Neural progenitor cell (in vitro differentiated cells): ENCODE measurements at regions not wholly inside any gene's neighbourhood (a gene's known extent, or its start where the extent isn't known, plus 50 kb on each side); places are given as distances from the start of the nearest gene placed in this dataset.

ENCODE experiments used
- DNase-seq: peaks from one replicate; pipeline ENCODE4 v3.0.0-alpha.2; 2016; ENCODE audit warnings: low spot score
- H2AFZ ChIP-seq: fragments of 200-600 bp; sonication (generic); replicated peaks from 2 replicates; pipeline ENCODE4 v1.6.1; 2016; ENCODE audit warnings: antibody characterized with exemption
- H3F3A ChIP-seq: fragments of 200-600 bp; sonication (generic); 2 replicates; pipeline ENCODE4 v1.6.1; 2016; ENCODE audit warnings: antibody characterized with exemption, low read depth
- H3K27ac ChIP-seq: fragments of 200-600 bp; sonication (generic); 2 replicates; pipeline ENCODE4 v1.5.1; 2016; ENCODE audit warnings: mild to moderate bottlenecking
- H3K27me3 ChIP-seq: fragments of 200-600 bp; sonication (generic); 2 replicates; pipeline ENCODE4 v1.6.1; 2016; ENCODE audit warnings: mild to moderate bottlenecking, moderate library complexity
- H3K36me3 ChIP-seq: fragments of 200-600 bp; sonication (generic); 2 replicates; pipeline ENCODE4 v1.5.1; 2016
- H3K4me1 ChIP-seq: fragments of 200-600 bp; sonication (generic); 2 replicates; pipeline ENCODE4 v1.6.1; 2016; ENCODE audit warnings: mixed run types
- H3K4me2 ChIP-seq: fragments of 200-600 bp; sonication (generic); 2 replicates; pipeline ENCODE4 v1.6.1; 2016
- H3K4me3 ChIP-seq: fragments of 200-600 bp; sonication (generic); 2 replicates; pipeline ENCODE4 v1.5.1; 2016
- H3K79me2 ChIP-seq: fragments of 200-600 bp; sonication (generic); 2 replicates; pipeline ENCODE4 v1.6.1; 2016; ENCODE audit warnings: low read depth
- H3K9ac ChIP-seq: fragments of 200-600 bp; sonication (generic); 2 replicates; pipeline ENCODE4 v1.6.1; 2016
- H3K9me3 ChIP-seq: fragments of 200-600 bp; sonication (generic); 2 replicates; pipeline ENCODE4 v1.5.1; 2016; ENCODE audit warnings: low read depth
- H4K20me1 ChIP-seq: fragments of 200-600 bp; sonication (generic); 2 replicates; pipeline ENCODE4 v1.6.1; 2016; ENCODE audit warnings: low read depth
- H3K27ac Mint-ChIP-seq: 3 replicates; pipeline ENCODE4 v1.8.0; 2021; ENCODE audit warnings: mixed read lengths
- H3K27me3 Mint-ChIP-seq: 2 replicates; pipeline ENCODE4 v1.8.0; 2022; ENCODE audit warnings: low read depth, mild to moderate bottlenecking, inconsistent platforms, moderate library complexity, mixed read lengths; ENCODE audit not compliant: insufficient read depth
- H3K36me3 Mint-ChIP-seq: 3 replicates; pipeline ENCODE4 v1.8.0; 2021; ENCODE audit warnings: mixed read lengths
- H3K4me1 Mint-ChIP-seq: 3 replicates; pipeline ENCODE4 v1.8.0; 2021; ENCODE audit warnings: mixed read lengths
- H3K4me3 Mint-ChIP-seq: 3 replicates; pipeline ENCODE4 v1.8.0; 2021; ENCODE audit warnings: mild to moderate bottlenecking, moderate library complexity, mixed read lengths
- H3K9me3 Mint-ChIP-seq: 3 replicates; pipeline ENCODE4 v1.8.0; 2020; ENCODE audit warnings: mixed read lengths
- CTCF ChIP-seq: fragments of 200-600 bp; sonication (generic); IDR thresholded peaks from 2 replicates; pipeline ENCODE4 v1.5.1; 2017; ENCODE audit warnings: antibody characterized with exemption, mild to moderate bottlenecking
- EZH2 ChIP-seq: fragments of 200-600 bp; sonication (generic); IDR thresholded peaks from 2 replicates; pipeline ENCODE4 v1.6.1; 2017; ENCODE audit warnings: antibody characterized with exemption, mild to moderate bottlenecking, moderate library complexity
- EZH2phosphoT487 ChIP-seq: fragments of 200-600 bp; sonication (generic); IDR thresholded peaks from 2 replicates; pipeline ENCODE4 v1.6.1; 2017; ENCODE audit warnings: antibody characterized with exemption

DNA sequence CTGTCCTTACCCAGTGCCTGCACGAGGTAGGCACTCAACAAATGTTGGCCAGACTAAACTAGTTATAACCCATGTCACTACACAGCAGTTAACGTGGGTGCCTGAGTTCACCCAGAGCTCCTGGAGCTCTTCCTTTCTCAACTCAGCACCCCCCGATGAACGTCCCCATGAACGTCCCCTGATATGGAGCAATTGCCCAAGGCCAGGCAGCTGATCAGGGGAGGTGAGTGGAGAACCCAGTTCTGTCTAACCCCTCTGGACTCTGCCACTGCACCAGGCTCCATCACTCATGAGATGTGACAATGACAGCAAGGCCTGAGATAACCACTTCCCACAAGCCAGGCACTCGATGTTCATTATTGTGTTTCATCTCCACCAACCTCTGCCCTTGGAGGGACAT is 199.0 kb downstream of the BCL11B start:
- Mint-ChIP-seq H3K27ac (no peak overlapping the region), H3K36me3 (no peaks in the 10 kb centered on the region), H3K4me3 (no peak overlapping the region), H3K9me3 (peaks cover 5% of the 10 kb centered on the region), H3K27me3 (peaks cover 6% of the 10 kb centered on the region), H3K4me1 (no peaks in the 10 kb centered on the region)
- H3K4me2 ChIP-seq, result no peak overlapping the region
- H3K4me3 ChIP-seq, result no peak overlapping the region
- H2AFZ ChIP-seq, result no peak overlapping the region
- no peaks in the 10 kb centered on the region for H3K79me2 ChIP-seq
- H3F3A ChIP-seq, result no peaks in the 10 kb centered on the region
- H4K20me1 ChIP-seq, result no peaks in the 10 kb centered on the region
- no peaks in the 10 kb centered on the region for H3K36me3 ChIP-seq
- no peak overlapping the region for H3K9ac ChIP-seq
- no peak for TF ChIP-seq EZH2phosphoT487
- no peak for TF ChIP-seq EZH2
- TF ChIP-seq CTCF, result no peak
- H3K27me3 ChIP-seq, result no peaks in the 10 kb centered on the region
- no peaks in the 10 kb centered on the region for H3K4me1 ChIP-seq
- no peak overlapping the region for H3K27ac ChIP-seq
- no peaks in the 10 kb centered on the region for H3K9me3 ChIP-seq
- DNase-seq, result no peak

DNA sequence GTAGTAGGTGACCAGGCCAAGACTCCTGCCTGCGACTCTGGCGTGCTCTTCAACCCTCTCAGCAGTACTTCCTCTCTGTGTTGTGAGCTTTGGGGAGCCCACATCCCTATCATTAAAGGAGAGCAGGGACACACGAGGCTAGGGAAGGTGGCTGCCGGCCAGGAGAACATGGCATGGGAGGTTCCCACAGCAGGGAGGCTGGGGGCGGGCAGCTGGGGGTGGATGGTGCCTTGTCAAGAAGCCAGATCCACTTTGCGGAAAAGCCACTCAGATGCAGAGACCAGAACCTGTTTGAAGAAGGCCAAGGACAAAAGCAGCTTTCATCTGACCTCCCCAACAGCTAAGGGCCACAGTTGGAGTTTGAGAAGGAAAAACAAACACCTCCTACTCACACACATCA is 198.6 kb downstream of the BCL11B start:
- Histone ChIP-seq H3K36me3 (no peaks in the 10 kb centered on the region), H3K9ac (no peak overlapping the region), H3K79me2 (no peaks in the 10 kb centered on the region), H2AFZ (no peak overlapping the region), H3K9me3 (no peaks in the 10 kb centered on the region), H3K4me2 (no peak overlapping the region), H3F3A (no peaks in the 10 kb centered on the region), H3K27ac (no peak overlapping the region), H3K4me1 (no peaks in the 10 kb centered on the region), H3K27me3 (no peaks in the 10 kb centered on the region), H4K20me1 (no peaks in the 10 kb centered on the region), H3K4me3 (no peak overlapping the region)
- TF ChIP-seq EZH2phosphoT487, result no peak
- no peak for TF ChIP-seq CTCF
- no peak for TF ChIP-seq EZH2
- Mint-ChIP-seq H3K36me3 (no peaks in the 10 kb centered on the region), H3K27me3 (peaks cover 6% of the 10 kb centered on the region), H3K4me1 (no peaks in the 10 kb centered on the region), H3K9me3 (peaks cover 5% of the 10 kb centered on the region), H3K4me3 (no peak overlapping the region), H3K27ac (no peak overlapping the region)
- DNase-seq, result no peak

- Histone ChIP-seq H3K36me3 (no peaks in the 10 kb centered on the region), H3K9me3 (no peaks in the 10 kb centered on the region), H3K4me2 (no peak overlapping the region), H3K27me3 (no peaks in the 10 kb centered on the region), H3F3A (no peaks in the 10 kb centered on the region), H2AFZ (no peak overlapping the region), H3K9ac (no peak overlapping the region), H3K4me1 (no peaks in the 10 kb centered on the region), H3K79me2 (no peaks in the 10 kb centered on the region), H4K20me1 (no peaks in the 10 kb centered on the region), H3K27ac (no peak overlapping the region), H3K4me3 (no peak overlapping the region)
- Mint-ChIP-seq H3K4me3 (no peak overlapping the region), H3K36me3 (no peaks in the 10 kb centered on the region), H3K4me1 (no peaks in the 10 kb centered on the region), H3K27ac (peak overlapping the region; percentile 12), H3K9me3 (peaks cover 6% of the 10 kb centered on the region), H3K27me3 (peaks cover 3% of the 10 kb centered on the region)
- no peak for TF ChIP-seq EZH2
- TF ChIP-seq CTCF, result no peak
- no peak for TF ChIP-seq EZH2phosphoT487
- DNase-seq, result no peak
Observed at GRCh38 chr14:99075061-99075460, 196.9 kb downstream of the BCL11B start.
